H1 (cell line): ENCODE measurements at regions not wholly inside any gene's neighbourhood (a gene's known extent, or its start where the extent isn't known, plus 50 kb on each side); places are given as distances from the start of the nearest gene placed in this dataset.

Experiments
- ASH2L ChIP-seq: fragments of 200-600, 300-600 bp; sonication (generic); IDR thresholded peaks from one replicate; pipeline ENCODE4 v1.7.1; 2017; ENCODE audit warnings: low read length
- CHD2 ChIP-seq: IDR thresholded peaks from 2 replicates; pipeline ENCODE4 v1.6.1; 2012; ENCODE audit warnings: low read length, improper control_type of control experiment
- EP300 ChIP-seq, 2 experiments: IDR thresholded peaks; 1 replicate in 1 of 2; 2 replicates in 1 of 2; pipeline ENCODE4 v1.6.1; 2011 to 2012; ENCODE audit warnings: low read depth in 2 of 2, low read length in 2 of 2, mild to moderate bottlenecking in 2 of 2, borderline replicate concordance in 1 of 2, inconsistent platforms in 1 of 2, moderate library complexity in 1 of 2
- GTF2F1 ChIP-seq: IDR thresholded peaks from 2 replicates; pipeline ENCODE4 v1.6.1; 2012; ENCODE audit warnings: low read depth, low read length, improper control_type of control experiment, borderline replicate concordance

DNA sequence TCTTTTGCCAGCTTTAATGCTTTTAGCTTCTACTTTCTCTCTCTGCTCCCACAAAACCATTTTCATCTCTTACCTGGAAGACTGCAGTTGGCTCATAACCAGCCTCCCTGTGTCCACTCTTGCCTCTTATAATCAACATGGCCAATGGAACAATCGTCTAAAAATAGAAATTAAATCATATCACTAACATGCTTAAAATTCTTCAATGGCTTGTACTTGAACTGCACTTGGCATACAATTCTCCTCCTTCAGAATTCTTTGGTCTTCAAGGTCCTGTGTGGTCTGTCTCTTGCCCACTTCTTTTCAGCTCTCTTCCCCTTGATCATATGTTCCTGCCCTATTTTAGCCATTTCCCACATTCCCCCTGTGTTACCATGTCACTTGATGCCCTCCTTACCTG lies 342.2 kb downstream of the ATP23 start (continued):
- TF ChIP-seq EP300 (IDR thresholded peaks at IDR 0.05; ENCODE audit: borderline replicate concordance in 1 of 2, low read depth in 2 of 2, low read length in 2 of 2) (no peak), GTF2F1 (no peak), ASH2L (no peak), CHD2 (no peak)
